ENCODE measurements at regions not wholly inside any gene's neighbourhood (a gene's known extent, or its start where the extent isn't known, plus 50 kb on each side); places are given as distances from the start of the nearest gene placed in this dataset.

DNA sequence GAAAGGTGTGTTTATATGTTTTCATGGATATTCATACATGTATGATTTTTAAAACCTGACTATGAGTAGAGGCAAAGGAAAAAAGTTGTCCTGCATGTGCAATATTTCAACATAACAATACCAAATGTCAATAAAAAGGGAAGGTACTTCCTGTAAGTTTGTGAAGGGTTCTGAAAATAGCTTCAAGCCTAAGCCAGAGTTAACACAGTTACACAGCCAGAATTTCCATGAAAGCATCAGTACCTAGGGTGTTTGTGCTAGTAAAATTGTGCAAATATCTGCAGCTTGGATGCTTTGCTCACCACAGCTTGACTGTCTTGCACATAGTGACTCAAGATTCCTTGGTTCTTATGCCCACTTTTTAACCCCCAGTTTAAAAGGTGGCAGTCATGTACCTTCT, 193.1 kb upstream of the FAR2 start:
- H3K4me3 ChIP-seq: no peak overlapping the region
- no peak for DNase-seq (ENCODE audit: low spot score)
- TF ChIP-seq, protein P1, sequence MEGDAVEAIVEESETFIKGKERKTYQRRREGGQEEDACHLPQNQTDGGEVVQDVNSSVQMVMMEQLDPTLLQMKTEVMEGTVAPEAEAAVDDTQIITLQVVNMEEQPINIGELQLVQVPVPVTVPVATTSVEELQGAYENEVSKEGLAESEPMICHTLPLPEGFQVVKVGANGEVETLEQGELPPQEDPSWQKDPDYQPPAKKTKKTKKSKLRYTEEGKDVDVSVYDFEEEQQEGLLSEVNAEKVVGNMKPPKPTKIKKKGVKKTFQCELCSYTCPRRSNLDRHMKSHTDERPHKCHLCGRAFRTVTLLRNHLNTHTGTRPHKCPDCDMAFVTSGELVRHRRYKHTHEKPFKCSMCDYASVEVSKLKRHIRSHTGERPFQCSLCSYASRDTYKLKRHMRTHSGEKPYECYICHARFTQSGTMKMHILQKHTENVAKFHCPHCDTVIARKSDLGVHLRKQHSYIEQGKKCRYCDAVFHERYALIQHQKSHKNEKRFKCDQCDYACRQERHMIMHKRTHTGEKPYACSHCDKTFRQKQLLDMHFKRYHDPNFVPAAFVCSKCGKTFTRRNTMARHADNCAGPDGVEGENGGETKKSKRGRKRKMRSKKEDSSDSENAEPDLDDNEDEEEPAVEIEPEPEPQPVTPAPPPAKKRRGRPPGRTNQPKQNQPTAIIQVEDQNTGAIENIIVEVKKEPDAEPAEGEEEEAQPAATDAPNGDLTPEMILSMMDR (IDR thresholded peaks at IDR 0.05): no peak
- no peak for TF ChIP-seq POLR2A (IDR thresholded peaks at IDR 0.05)
- TF ChIP-seq POLR2AphosphoS5 (IDR thresholded peaks at IDR 0.05): no peak
- H3K36me3 ChIP-seq: no peaks in the 10 kb centered on the region
- no peaks in the 10 kb centered on the region for H3K27me3 ChIP-seq (replicated peaks; ENCODE audit: insufficient read depth)
- H3K27ac ChIP-seq: no peak overlapping the region
- no peaks in the 10 kb centered on the region for H3K4me1 ChIP-seq (replicated peaks)
- intact Hi-C loops (cut with DNase I): no loop called here
- H3K9me3 ChIP-seq: no peaks in the 10 kb centered on the region

DNA sequence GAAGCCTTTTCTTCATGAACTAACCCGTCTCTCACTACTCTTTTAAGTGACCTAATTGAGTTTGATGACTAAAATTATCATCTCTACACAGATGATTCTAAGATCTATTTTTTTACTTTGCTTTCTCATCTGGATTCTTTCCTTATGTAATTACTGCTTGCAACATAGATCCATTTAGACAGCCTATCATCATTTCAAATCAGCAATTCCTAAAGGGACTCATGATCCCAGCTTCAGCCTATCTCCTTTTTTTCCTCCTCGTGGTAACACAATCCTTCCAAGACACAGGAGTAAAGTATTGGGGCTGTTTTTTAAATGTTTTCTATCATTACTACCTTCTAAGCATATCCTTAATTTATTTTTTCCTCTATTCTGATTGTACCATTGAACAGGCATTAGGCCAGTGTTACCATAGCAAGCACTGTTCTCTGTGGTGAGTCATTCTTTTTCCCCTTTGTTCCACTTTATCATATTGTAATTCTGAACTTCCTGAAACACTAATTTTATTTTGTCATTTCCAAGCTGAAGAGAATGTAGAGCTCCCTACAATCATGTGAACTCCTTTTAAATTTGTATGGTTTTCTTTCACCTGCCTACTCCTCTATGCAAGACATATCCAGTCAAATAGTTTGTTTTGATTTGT, 190.4 kb upstream of the FAR2 start:
- intact Hi-C loops (cut with DNase I): no loop called here
- H3K9me3 ChIP-seq: no peaks in the 10 kb centered on the region
- TF ChIP-seq POLR2AphosphoS5 (IDR thresholded peaks at IDR 0.05) (no peak), POLR2A (IDR thresholded peaks at IDR 0.05) (no peak)
- TF ChIP-seq, protein P1 (IDR thresholded peaks at IDR 0.05): no peak
- no peak for DNase-seq (ENCODE audit: low spot score)
- WGBS: 88% methylated on average over 2 of the region's 2 CpGs
- no peaks in the 10 kb centered on the region for H3K27me3 ChIP-seq (replicated peaks; ENCODE audit: insufficient read depth)
- H3K4me1 ChIP-seq (replicated peaks): no peaks in the 10 kb centered on the region
- no peak overlapping the region for H3K27ac ChIP-seq
- no peak overlapping the region for H3K4me3 ChIP-seq
- H3K36me3 ChIP-seq: no peaks in the 10 kb centered on the region

DNA sequence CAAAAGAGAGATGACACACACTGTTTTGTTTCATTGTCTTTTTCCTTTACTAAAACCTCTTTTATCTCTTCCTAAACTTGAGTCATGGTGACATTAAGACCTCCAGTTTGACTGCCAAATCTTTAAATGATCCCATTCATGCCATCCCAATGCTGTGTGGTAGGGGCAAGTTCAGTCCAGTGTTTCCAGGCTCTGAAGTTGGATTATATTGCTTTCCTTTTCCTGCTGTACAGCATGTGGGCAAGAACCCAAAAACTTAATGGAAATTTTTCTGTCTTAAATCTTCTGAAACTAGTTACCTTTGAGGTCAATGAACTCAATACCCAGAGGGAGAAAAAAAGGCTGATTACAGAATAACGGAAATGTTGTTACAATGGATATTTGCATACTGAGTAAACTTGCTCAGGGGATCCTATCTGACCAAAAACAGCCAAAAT, 187.1 kb upstream of the FAR2 start:
- Histone ChIP-seq H3K27ac (no peak overlapping the region), H3K36me3 (no peaks in the 10 kb centered on the region), H3K4me3 (no peak overlapping the region), H3K27me3 (replicated peaks; ENCODE audit: insufficient read depth) (no peaks in the 10 kb centered on the region), H3K9me3 (no peaks in the 10 kb centered on the region), H3K4me1 (replicated peaks) (no peaks in the 10 kb centered on the region)
- 33% methylated on average over 1 of the region's 1 CpG for WGBS
- DNase-seq (ENCODE audit: low spot score): no peak
- TF ChIP-seq POLR2AphosphoS5 (IDR thresholded peaks at IDR 0.05) (no peak), POLR2A (IDR thresholded peaks at IDR 0.05) (no peak)
- TF ChIP-seq, protein P1 (IDR thresholded peaks at IDR 0.05): no peak
- intact Hi-C loops (cut with DNase I): no loop called here

DNA sequence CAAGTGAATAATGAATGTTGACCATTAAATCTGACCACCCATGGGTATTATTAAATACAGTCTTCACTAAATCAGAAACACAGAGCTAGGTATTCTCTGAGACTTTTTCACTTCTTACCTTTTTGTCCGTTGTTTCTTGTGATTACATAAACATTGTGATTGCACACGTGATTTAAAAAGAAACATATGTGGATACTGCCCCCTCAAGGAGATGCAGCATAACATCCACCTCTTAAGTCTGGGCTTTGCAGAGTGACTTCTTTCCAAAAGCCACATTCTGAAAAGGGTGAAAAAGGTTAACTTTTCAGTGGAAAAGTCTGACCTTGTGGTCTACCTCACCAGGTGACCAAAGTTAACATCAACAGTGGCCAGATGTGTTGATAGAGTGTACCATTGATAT, 185.5 kb upstream of the FAR2 start:
- WGBS: 22% methylated on average over 2 of the region's 2 CpGs
- DNase-seq (ENCODE audit: low spot score): no peak
- no peaks in the 10 kb centered on the region for H3K4me1 ChIP-seq (replicated peaks)
- H3K27me3 ChIP-seq (replicated peaks; ENCODE audit: insufficient read depth): no peaks in the 10 kb centered on the region
- no peaks in the 10 kb centered on the region for H3K9me3 ChIP-seq
- H3K36me3 ChIP-seq: no peaks in the 10 kb centered on the region
- intact Hi-C loops (cut with DNase I): no loop called here
- H3K27ac ChIP-seq: no peak overlapping the region
- H3K4me3 ChIP-seq: no peak overlapping the region
- TF ChIP-seq, protein P1 (IDR thresholded peaks at IDR 0.05): peak in 1 of 4 experiments; percentile 13
- TF ChIP-seq POLR2A (IDR thresholded peaks at IDR 0.05): no peak
- no peak for TF ChIP-seq POLR2AphosphoS5 (IDR thresholded peaks at IDR 0.05)

DNA sequence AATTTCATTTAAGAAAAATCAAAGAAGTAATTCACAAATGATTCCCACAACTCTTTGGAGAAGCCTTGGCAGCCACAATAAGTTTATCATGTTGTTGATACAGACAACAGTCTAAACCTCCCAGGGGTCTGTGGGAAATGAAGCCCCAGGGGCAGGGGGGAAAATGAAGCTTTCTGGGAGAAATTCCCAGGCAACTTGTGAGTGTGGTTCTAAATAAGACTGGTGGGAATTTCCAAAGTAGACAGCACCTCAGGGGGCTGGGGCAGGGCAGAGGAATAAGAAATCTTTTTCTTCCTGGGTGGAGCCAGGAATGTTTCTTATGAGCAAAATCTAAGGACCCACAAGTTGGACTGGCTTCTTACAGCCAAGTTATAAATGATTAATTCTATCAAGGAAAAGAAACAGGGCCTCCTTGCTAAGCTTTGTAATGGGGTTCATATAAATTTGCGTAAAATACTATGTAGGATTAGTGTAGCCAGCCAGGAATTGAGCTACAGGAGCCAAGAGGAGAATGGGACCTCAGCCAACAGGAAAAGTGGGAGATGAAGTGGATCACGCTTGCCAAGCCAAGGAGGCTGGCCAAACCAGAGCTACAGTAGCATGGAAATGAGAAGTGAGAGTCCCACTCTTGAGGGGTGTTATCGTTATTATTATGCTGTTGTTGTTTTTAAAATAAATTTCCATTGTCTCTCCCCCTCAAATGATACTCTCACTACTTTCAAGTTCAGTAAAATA, 182.9 kb upstream of the FAR2 start:
- DNase-seq (ENCODE audit: low spot score): peak; percentile 36
- intact Hi-C loops (cut with DNase I): no loop called here
- Histone ChIP-seq H3K4me1 (replicated peaks) (no peaks in the 10 kb centered on the region), H3K4me3 (no peak overlapping the region), H3K36me3 (no peaks in the 10 kb centered on the region), H3K27ac (no peak overlapping the region), H3K9me3 (no peaks in the 10 kb centered on the region), H3K27me3 (replicated peaks; ENCODE audit: insufficient read depth) (no peaks in the 10 kb centered on the region)
- 15% methylated on average over 3 of the region's 3 CpGs for WGBS
- TF ChIP-seq POLR2A (IDR thresholded peaks at IDR 0.05) (no peak), POLR2AphosphoS5 (IDR thresholded peaks at IDR 0.05) (no peak)

All from prostate gland (tissue), 2 donors.